ENCODE measurements at regions not wholly inside any gene's neighbourhood (a gene's known extent, or its start where the extent isn't known, plus 50 kb on each side); places are given as distances from the start of the nearest gene placed in this dataset.

GRCh38 chr2:58419983-58420382, 178.9 kb upstream of the FANCL start:
- no peak for TF ChIP-seq CTCF (IDR thresholded peaks at IDR 0.05; ENCODE audit: borderline replicate concordance, extremely low read depth, low read length, poor library complexity, severe bottlenecking)
- TF ChIP-seq EZH2 (IDR thresholded peaks at IDR 0.05; ENCODE audit: borderline replicate concordance, low read depth, low read length, severe bottlenecking): no peak
